GM23338 (cell line): ENCODE measurements at regions not wholly inside any gene's neighbourhood (a gene's known extent, or its start where the extent isn't known, plus 50 kb on each side); places are given as distances from the start of the nearest gene placed in this dataset.

ENCODE experiments used
- ATAC-seq: fragments of 200-7000 bp; cut with Tn5 transposase; 3 replicates; pipeline ENCODE4 v1.9.1; 2020
- DNase-seq: peaks from one replicate; pipeline ENCODE4 v3.0.0-alpha.2; 2015; ENCODE audit warnings: low spot score
- H2AFZ ChIP-seq: fragments of 200-600 bp; sonication (generic); 2 replicates; pipeline ENCODE4 v1.8.0; 2016; ENCODE audit warnings: antibody characterized with exemption, mild to moderate bottlenecking, moderate library complexity
- H3F3A ChIP-seq: fragments of 200-600 bp; sonication (generic); replicated peaks from 2 replicates; pipeline ENCODE4 v1.8.0; 2017; ENCODE audit warnings: antibody characterized with exemption, mixed run types, low read depth
- H3K27ac ChIP-seq: fragments of 200-600 bp; sonication (generic); 2 replicates; pipeline ENCODE4 v1.6.1; 2016; ENCODE audit warnings: low read depth
- H3K27me3 ChIP-seq: fragments of 200-600 bp; sonication (generic); 2 replicates; pipeline ENCODE4 v1.8.0; 2016; ENCODE audit warnings: mild to moderate bottlenecking, mixed run types, moderate library complexity; ENCODE audit not compliant: insufficient read depth
- H3K36me3 ChIP-seq: fragments of 200-600 bp; sonication (generic); 2 replicates; pipeline ENCODE4 v1.8.0; 2016; ENCODE audit warnings: mild to moderate bottlenecking; ENCODE audit not compliant: insufficient read depth
- H3K4me1 ChIP-seq: fragments of 200-600 bp; sonication (generic); 2 replicates; pipeline ENCODE4 v1.8.0; 2016; ENCODE audit warnings: mild to moderate bottlenecking, moderate library complexity; ENCODE audit not compliant: insufficient read depth
- H3K4me2 ChIP-seq: fragments of 200-600 bp; sonication (generic); 2 replicates; pipeline ENCODE4 v1.7.1; 2017; ENCODE audit warnings: mixed run types
- H3K4me3 ChIP-seq: fragments of 200-600 bp; sonication (generic); 2 replicates; pipeline ENCODE4 v1.6.1; 2016; ENCODE audit warnings: mixed run types
- H3K79me2 ChIP-seq: fragments of 200-600 bp; sonication (generic); replicated peaks from 2 replicates; pipeline ENCODE4 v1.8.0; 2017; ENCODE audit warnings: mild to moderate bottlenecking; ENCODE audit not compliant: insufficient read depth
- H3K9me2 ChIP-seq: fragments of 200-600 bp; sonication (generic); 2 replicates; pipeline ENCODE4 v1.8.0; 2017; ENCODE audit not compliant: insufficient read depth
- H4K20me1 ChIP-seq: fragments of 200-600 bp; sonication (generic); replicated peaks from 2 replicates; pipeline ENCODE4 v1.8.0; 2017; ENCODE audit warnings: mild to moderate bottlenecking; ENCODE audit not compliant: insufficient read depth
- H3K27ac Mint-ChIP-seq: 2 replicates; pipeline ENCODE4 v1.8.0; 2020; ENCODE audit warnings: inconsistent platforms, mild to moderate bottlenecking, moderate library complexity, mixed read lengths
- H3K27me3 Mint-ChIP-seq: 3 replicates; pipeline ENCODE4 v1.8.0; 2022; ENCODE audit warnings: low read depth, mild to moderate bottlenecking, moderate library complexity, mixed read lengths, inconsistent platforms; ENCODE audit not compliant: insufficient read depth, poor library complexity
- H3K36me3 Mint-ChIP-seq: 3 replicates; pipeline ENCODE4 v1.8.0; 2021; ENCODE audit warnings: low read depth, mild to moderate bottlenecking, inconsistent platforms, moderate library complexity, mixed read lengths
- H3K4me1 Mint-ChIP-seq: 3 replicates; pipeline ENCODE4 v1.8.0; 2020; ENCODE audit warnings: mild to moderate bottlenecking, inconsistent platforms, mixed read lengths
- H3K4me3 Mint-ChIP-seq: 3 replicates; pipeline ENCODE4 v1.8.0; 2021; ENCODE audit warnings: moderate library complexity, mild to moderate bottlenecking, inconsistent platforms, mixed read lengths
- H3K9me3 Mint-ChIP-seq: 3 replicates; pipeline ENCODE4 v1.8.0; 2020; ENCODE audit warnings: moderate library complexity, mild to moderate bottlenecking, inconsistent platforms, mixed read lengths
- CREB1 ChIP-seq: fragments of 250-450 bp; sonication (Bioruptor Pico); IDR thresholded peaks from 2 replicates; pipeline ENCODE4 v1.5.0; 2020; ENCODE audit warnings: low read depth, mild to moderate bottlenecking, moderate library complexity
- EZH2 ChIP-seq: fragments of 200-600 bp; sonication (generic); IDR thresholded peaks from one replicate; pipeline ENCODE4 v1.8.0; 2017; ENCODE audit warnings: antibody characterized with exemption, mild to moderate bottlenecking, low read depth; ENCODE audit not compliant: unreplicated experiment
- EZH2phosphoT487 ChIP-seq: fragments of 200-600 bp; sonication (generic); IDR thresholded peaks from one replicate; pipeline ENCODE4 v1.8.1; 2018; ENCODE audit warnings: antibody characterized with exemption; ENCODE audit not compliant: unreplicated experiment
- JUNB ChIP-seq: IDR thresholded peaks from one replicate; pipeline ENCODE4 v1.6.1; 2016; ENCODE audit warnings: antibody characterized with exemption; ENCODE audit not compliant: unreplicated experiment
- NANOG ChIP-seq: IDR thresholded peaks from 2 replicates; pipeline ENCODE4 v1.6.1; 2016; ENCODE audit warnings: antibody characterized with exemption, borderline replicate concordance
- POLR2AphosphoS5 ChIP-seq: IDR thresholded peaks from 2 replicates; pipeline ENCODE4 v1.6.1; 2016; ENCODE audit warnings: antibody characterized with exemption, low read depth
- STAT1 ChIP-seq: IDR thresholded peaks from one replicate; pipeline ENCODE4 v1.6.1; 2016; ENCODE audit warnings: antibody characterized with exemption; ENCODE audit not compliant: unreplicated experiment
- ZNF114 ChIP-seq: fragments of 250-450 bp; sonication (Bioruptor Pico); IDR thresholded peaks from 2 replicates; pipeline ENCODE4 v1.5.0; 2020; ENCODE audit warnings: mild to moderate bottlenecking, moderate library complexity
- ZNF331 ChIP-seq: fragments of 250-450 bp; sonication (Bioruptor Pico); IDR thresholded peaks from 2 replicates; pipeline ENCODE4 v1.5.0; 2020; ENCODE audit warnings: low read depth, mild to moderate bottlenecking, moderate library complexity
- TF ChIP-seq, protein P1 (sequence below): IDR thresholded peaks from one replicate; pipeline ENCODE4 v1.6.1; 2018; ENCODE audit warnings: antibody characterized with exemption; ENCODE audit not compliant: unreplicated experiment
- TF ChIP-seq, protein P2 (sequence below), 2 experiments: fragments of 200-600 bp in 1 of 2; sonication (generic) in 1 of 2; conservative IDR thresholded peaks; 2 replicates each; pipeline versions ENCODE4 v1.5.1 to v1.6.1; 2016 to 2017; ENCODE audit warnings: antibody characterized with exemption in 2 of 2, low read depth in 2 of 2, mild to moderate bottlenecking in 2 of 2, moderate library complexity in 1 of 2
- TF ChIP-seq, protein P3 (sequence below): IDR thresholded peaks from 2 replicates; pipeline ENCODE4 v1.6.1; 2016; ENCODE audit warnings: antibody characterized with exemption
- TF ChIP-seq, protein P4 (sequence below): fragments of 250-450 bp; sonication (Bioruptor Pico); IDR thresholded peaks from 2 replicates; pipeline ENCODE4 v1.5.0; 2020; ENCODE audit warnings: mild to moderate bottlenecking, moderate library complexity

- no peak for TF ChIP-seq CREB1 (CRISPR knock-in tag)
- TF ChIP-seq POLR2AphosphoS5, result no peak
These were observed 410.6 kb downstream of the DAD1 start (continued) for GRCh38 chr14:22178333-22178839.

DNA sequence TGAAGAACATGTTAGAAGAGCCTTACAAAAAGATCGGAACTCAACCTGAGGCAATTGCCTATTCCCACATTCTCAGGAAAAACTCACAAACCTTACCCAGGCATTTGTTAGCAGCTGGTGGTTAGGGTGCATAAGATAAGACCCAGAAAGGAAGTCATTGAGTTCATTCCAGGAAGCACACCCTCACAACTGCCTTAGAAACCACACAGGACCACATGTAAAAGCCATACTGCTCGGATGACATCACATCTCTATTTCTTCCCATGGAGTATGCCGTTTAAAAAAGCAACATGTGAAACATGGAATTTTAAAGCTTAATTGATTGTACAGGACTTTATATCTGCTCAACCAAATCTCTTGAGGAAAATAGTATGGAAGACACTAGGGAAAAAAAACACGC is 411.2 kb downstream of the DAD1 start:
- Mint-ChIP-seq H3K27ac (no peak overlapping the region), H3K4me1 (peaks cover 8% of the 10 kb centered on the region; the same call in 2 of the 3 replicates), H3K27me3 (peaks cover 2% of the 10 kb centered on the region), H3K4me3 (no peak overlapping the region), H3K36me3 (no peaks in the 10 kb centered on the region), H3K9me3 (no peaks in the 10 kb centered on the region)
- H3K79me2 ChIP-seq, result no peaks in the 10 kb centered on the region
- H3K4me2 ChIP-seq, result no peak overlapping the region
- no peaks in the 10 kb centered on the region for H4K20me1 ChIP-seq
- H2AFZ ChIP-seq, result no peak overlapping the region
- H3F3A ChIP-seq, result no peaks in the 10 kb centered on the region
- H3K9me2 ChIP-seq, result no peaks in the 10 kb centered on the region
- peaks cover 3% of the 10 kb centered on the region; the same call in 1 of the 2 replicates for H3K4me1 ChIP-seq
- no peak overlapping the region for H3K27ac ChIP-seq
- H3K27me3 ChIP-seq, result no peaks in the 10 kb centered on the region
- H3K4me3 ChIP-seq, result no peak overlapping the region
- TF ChIP-seq, protein P1, sequence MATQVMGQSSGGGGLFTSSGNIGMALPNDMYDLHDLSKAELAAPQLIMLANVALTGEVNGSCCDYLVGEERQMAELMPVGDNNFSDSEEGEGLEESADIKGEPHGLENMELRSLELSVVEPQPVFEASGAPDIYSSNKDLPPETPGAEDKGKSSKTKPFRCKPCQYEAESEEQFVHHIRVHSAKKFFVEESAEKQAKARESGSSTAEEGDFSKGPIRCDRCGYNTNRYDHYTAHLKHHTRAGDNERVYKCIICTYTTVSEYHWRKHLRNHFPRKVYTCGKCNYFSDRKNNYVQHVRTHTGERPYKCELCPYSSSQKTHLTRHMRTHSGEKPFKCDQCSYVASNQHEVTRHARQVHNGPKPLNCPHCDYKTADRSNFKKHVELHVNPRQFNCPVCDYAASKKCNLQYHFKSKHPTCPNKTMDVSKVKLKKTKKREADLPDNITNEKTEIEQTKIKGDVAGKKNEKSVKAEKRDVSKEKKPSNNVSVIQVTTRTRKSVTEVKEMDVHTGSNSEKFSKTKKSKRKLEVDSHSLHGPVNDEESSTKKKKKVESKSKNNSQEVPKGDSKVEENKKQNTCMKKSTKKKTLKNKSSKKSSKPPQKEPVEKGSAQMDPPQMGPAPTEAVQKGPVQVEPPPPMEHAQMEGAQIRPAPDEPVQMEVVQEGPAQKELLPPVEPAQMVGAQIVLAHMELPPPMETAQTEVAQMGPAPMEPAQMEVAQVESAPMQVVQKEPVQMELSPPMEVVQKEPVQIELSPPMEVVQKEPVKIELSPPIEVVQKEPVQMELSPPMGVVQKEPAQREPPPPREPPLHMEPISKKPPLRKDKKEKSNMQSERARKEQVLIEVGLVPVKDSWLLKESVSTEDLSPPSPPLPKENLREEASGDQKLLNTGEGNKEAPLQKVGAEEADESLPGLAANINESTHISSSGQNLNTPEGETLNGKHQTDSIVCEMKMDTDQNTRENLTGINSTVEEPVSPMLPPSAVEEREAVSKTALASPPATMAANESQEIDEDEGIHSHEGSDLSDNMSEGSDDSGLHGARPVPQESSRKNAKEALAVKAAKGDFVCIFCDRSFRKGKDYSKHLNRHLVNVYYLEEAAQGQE, result no peak
- TF ChIP-seq POLR2AphosphoS5, result no peak
- TF ChIP-seq ZNF114 (CRISPR knock-in tag), result no peak
- TF ChIP-seq, protein P2, sequence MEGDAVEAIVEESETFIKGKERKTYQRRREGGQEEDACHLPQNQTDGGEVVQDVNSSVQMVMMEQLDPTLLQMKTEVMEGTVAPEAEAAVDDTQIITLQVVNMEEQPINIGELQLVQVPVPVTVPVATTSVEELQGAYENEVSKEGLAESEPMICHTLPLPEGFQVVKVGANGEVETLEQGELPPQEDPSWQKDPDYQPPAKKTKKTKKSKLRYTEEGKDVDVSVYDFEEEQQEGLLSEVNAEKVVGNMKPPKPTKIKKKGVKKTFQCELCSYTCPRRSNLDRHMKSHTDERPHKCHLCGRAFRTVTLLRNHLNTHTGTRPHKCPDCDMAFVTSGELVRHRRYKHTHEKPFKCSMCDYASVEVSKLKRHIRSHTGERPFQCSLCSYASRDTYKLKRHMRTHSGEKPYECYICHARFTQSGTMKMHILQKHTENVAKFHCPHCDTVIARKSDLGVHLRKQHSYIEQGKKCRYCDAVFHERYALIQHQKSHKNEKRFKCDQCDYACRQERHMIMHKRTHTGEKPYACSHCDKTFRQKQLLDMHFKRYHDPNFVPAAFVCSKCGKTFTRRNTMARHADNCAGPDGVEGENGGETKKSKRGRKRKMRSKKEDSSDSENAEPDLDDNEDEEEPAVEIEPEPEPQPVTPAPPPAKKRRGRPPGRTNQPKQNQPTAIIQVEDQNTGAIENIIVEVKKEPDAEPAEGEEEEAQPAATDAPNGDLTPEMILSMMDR (conservative IDR thresholded peaks at IDR 0.05; ENCODE audit: low read depth in 2 of 2), result no peak
- TF ChIP-seq ZNF331 (CRISPR knock-in tag), result no peak
- no peak for TF ChIP-seq EZH2
- TF ChIP-seq, protein P3, sequence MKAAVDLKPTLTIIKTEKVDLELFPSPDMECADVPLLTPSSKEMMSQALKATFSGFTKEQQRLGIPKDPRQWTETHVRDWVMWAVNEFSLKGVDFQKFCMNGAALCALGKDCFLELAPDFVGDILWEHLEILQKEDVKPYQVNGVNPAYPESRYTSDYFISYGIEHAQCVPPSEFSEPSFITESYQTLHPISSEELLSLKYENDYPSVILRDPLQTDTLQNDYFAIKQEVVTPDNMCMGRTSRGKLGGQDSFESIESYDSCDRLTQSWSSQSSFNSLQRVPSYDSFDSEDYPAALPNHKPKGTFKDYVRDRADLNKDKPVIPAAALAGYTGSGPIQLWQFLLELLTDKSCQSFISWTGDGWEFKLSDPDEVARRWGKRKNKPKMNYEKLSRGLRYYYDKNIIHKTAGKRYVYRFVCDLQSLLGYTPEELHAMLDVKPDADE, result no peak
- TF ChIP-seq EZH2phosphoT487, result no peak
- TF ChIP-seq, protein P4, sequence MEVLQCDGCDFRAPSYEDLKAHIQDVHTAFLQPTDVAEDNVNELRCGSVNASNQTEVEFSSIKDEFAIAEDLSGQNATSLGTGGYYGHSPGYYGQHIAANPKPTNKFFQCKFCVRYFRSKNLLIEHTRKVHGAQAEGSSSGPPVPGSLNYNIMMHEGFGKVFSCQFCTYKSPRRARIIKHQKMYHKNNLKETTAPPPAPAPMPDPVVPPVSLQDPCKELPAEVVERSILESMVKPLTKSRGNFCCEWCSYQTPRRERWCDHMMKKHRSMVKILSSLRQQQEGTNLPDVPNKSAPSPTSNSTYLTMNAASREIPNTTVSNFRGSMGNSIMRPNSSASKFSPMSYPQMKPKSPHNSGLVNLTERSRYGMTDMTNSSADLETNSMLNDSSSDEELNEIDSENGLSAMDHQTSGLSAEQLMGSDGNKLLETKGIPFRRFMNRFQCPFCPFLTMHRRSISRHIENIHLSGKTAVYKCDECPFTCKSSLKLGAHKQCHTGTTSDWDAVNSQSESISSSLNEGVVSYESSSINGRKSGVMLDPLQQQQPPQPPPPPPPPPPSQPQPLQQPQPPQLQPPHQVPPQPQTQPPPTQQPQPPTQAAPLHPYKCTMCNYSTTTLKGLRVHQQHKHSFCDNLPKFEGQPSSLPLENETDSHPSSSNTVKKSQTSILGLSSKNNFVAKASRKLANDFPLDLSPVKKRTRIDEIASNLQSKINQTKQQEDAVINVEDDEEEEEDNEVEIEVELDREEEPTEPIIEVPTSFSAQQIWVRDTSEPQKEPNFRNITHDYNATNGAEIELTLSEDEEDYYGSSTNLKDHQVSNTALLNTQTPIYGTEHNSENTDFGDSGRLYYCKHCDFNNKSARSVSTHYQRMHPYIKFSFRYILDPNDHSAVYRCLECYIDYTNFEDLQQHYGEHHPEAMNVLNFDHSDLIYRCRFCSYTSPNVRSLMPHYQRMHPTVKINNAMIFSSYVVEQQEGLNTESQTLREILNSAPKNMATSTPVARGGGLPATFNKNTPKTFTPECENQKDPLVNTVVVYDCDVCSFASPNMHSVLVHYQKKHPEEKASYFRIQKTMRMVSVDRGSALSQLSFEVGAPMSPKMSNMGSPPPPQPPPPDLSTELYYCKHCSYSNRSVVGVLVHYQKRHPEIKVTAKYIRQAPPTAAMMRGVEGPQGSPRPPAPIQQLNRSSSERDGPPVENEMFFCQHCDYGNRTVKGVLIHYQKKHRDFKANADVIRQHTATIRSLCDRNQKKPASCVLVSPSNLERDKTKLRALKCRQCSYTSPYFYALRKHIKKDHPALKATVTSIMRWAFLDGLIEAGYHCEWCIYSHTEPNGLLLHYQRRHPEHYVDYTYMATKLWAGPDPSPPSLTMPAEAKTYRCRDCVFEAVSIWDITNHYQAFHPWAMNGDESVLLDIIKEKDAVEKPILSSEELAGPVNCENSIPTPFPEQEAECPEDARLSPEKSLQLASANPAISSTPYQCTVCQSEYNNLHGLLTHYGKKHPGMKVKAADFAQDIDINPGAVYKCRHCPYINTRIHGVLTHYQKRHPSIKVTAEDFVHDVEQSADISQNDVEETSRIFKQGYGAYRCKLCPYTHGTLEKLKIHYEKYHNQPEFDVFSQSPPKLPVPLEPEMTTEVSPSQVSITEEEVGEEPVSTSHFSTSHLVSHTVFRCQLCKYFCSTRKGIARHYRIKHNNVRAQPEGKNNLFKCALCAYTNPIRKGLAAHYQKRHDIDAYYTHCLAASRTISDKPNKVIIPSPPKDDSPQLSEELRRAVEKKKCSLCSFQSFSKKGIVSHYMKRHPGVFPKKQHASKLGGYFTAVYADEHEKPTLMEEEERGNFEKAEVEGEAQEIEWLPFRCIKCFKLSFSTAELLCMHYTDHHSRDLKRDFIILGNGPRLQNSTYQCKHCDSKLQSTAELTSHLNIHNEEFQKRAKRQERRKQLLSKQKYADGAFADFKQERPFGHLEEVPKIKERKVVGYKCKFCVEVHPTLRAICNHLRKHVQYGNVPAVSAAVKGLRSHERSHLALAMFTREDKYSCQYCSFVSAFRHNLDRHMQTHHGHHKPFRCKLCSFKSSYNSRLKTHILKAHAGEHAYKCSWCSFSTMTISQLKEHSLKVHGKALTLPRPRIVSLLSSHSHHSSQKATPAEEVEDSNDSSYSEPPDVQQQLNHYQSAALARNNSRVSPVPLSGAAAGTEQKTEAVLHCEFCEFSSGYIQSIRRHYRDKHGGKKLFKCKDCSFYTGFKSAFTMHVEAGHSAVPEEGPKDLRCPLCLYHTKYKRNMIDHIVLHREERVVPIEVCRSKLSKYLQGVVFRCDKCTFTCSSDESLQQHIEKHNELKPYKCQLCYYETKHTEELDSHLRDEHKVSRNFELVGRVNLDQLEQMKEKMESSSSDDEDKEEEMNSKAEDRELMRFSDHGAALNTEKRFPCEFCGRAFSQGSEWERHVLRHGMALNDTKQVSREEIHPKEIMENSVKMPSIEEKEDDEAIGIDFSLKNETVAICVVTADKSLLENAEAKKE (CRISPR knock-in tag), result no peak
- no peak for TF ChIP-seq STAT1
- TF ChIP-seq JUNB, result no peak
- TF ChIP-seq CREB1 (CRISPR knock-in tag), result no peak
- no peak for TF ChIP-seq NANOG
- H3K36me3 ChIP-seq, result no peaks in the 10 kb centered on the region
- DNase-seq (no peak), ATAC-seq (no peak)
